Upper lobe of left lung (tissue), 6 donors: ENCODE measurements at regions not wholly inside any gene's neighbourhood (a gene's known extent, or its start where the extent isn't known, plus 50 kb on each side); places are given as distances from the start of the nearest gene placed in this dataset.

Experiments
- ATAC-seq, 2 donors: fragments of 200-7000 bp; cut with Tn5 transposase; one replicate each; pipeline ENCODE4 v1.9.1; 2022; ENCODE audit warnings: mild to moderate bottlenecking in 2 of 2, moderate library complexity in 2 of 2; ENCODE audit not compliant: low FRiP score in 2 of 2
- DNase-seq, 2 donors: peaks; one replicate each; pipeline ENCODE4 v3.0.0-alpha.2; 2019 to 2020
- H3K27ac ChIP-seq, 4 donors: fragments of 200-600 bp; sonication (generic); one replicate each; pipeline ENCODE4 v1.5.1; 2016 to 2019
- H3K27me3 ChIP-seq, 4 donors: fragments of 200-600 bp; sonication (generic); one replicate each; pipeline ENCODE4 v1.5.1; 2017 to 2019
- H3K36me3 ChIP-seq, 4 donors: fragments of 200-600 bp; sonication (generic); one replicate each; pipeline ENCODE4 v1.5.1; 2016 to 2019
- H3K4me1 ChIP-seq, 4 donors: fragments of 200-600 bp; sonication (generic); one replicate each; pipeline ENCODE4 v1.5.1; 2018 to 2019
- H3K4me3 ChIP-seq, 4 donors: fragments of 200-600 bp; sonication (generic); one replicate each; pipeline ENCODE4 v1.5.1; 2017 to 2019; ENCODE audit warnings: mild to moderate bottlenecking in 2 of 4, moderate library complexity in 1 of 4
- H3K9me3 ChIP-seq, 4 donors: fragments of 200-600 bp; sonication (generic); one replicate each; pipeline ENCODE4 v1.5.1; 2018 to 2019
- CTCF ChIP-seq, 6 experiments: fragments of 450-650 bp in 4 of 6; fragments of 200-600 bp in 2 of 6; sonication (generic) in 2 of 6; IDR thresholded peaks; one replicate each; pipeline ENCODE4 v1.5.1; 2016 to 2019; ENCODE audit warnings: antibody characterized with exemption in 6 of 6
- EP300 ChIP-seq, 4 donors: sonication (generic); formaldehyde crosslinking; IDR thresholded peaks; one replicate each; pipeline ENCODE4 v1.5.1; 2017; ENCODE audit warnings: antibody characterized with exemption in 4 of 4, control low read depth in 2 of 4
- POLR2A ChIP-seq, 4 donors: fragments of 450-650 bp; IDR thresholded peaks; one replicate each; pipeline ENCODE4 v1.5.1; 2016 to 2017; ENCODE audit warnings: antibody characterized with exemption in 4 of 4, mild to moderate bottlenecking in 2 of 4
- POLR2AphosphoS5 ChIP-seq, 2 donors: sonication (generic); formaldehyde crosslinking; IDR thresholded peaks; one replicate each; pipeline ENCODE4 v1.5.1; 2017; ENCODE audit warnings: antibody characterized with exemption in 2 of 2
- WGBS, 2 donors: methylation state at CpG; one replicate each; pipeline ENCODE4 v1.1.5; 2017 to 2018; 5-methylcytosine and 5-hydroxymethylcytosine counted together
- donor health status: DM: no; HTN: no; CAD: no; lungs with moderate emphysema.
- donor health status: DM: no; HTN: yes; CAD: no; lungs with severe emphysema.

GRCh38 chr1:98391175-98391574, 270.3 kb upstream of the SNX7 start:
- H3K4me1 ChIP-seq, result peaks cover 0 to 10% (median 2%) of the 10 kb centered on the region in 4 donors
- H3K36me3 ChIP-seq, result no peaks in the 10 kb centered on the region
- no peak overlapping the region for H3K27ac ChIP-seq
- H3K27me3 ChIP-seq, result no peaks in the 10 kb centered on the region
- H3K4me3 ChIP-seq, result no peak overlapping the region
- no peaks in the 10 kb centered on the region for H3K9me3 ChIP-seq
- TF ChIP-seq POLR2AphosphoS5 (IDR thresholded peaks at IDR 0.05) (no peak), POLR2A (IDR thresholded peaks at IDR 0.05) (no peak), CTCF (IDR thresholded peaks at IDR 0.05) (no peak), EP300 (IDR thresholded peaks at IDR 0.05) (no peak)
- ATAC-seq (no peak), DNase-seq (no peak)
- WGBS, 2 donors, result 71 to 89% methylated on average over 1 of the region's 1 CpG

GRCh38 chr1:98389809-98390208, 271.7 kb upstream of the SNX7 start:
- H3K4me1 ChIP-seq, result peaks cover 0 to 10% (median 2%) of the 10 kb centered on the region in 4 donors
- H3K36me3 ChIP-seq, result no peaks in the 10 kb centered on the region
- peak in 1 of 2 donors; percentile 62 for ATAC-seq
- no peak for TF ChIP-seq POLR2AphosphoS5 (IDR thresholded peaks at IDR 0.05)
- no peak for TF ChIP-seq CTCF (IDR thresholded peaks at IDR 0.05)
- TF ChIP-seq EP300 (IDR thresholded peaks at IDR 0.05), result no peak
- H3K27ac ChIP-seq, result no peak overlapping the region
- H3K9me3 ChIP-seq, result no peaks in the 10 kb centered on the region
- no peak overlapping the region for H3K4me3 ChIP-seq
- DNase-seq, result no peak
- no peaks in the 10 kb centered on the region for H3K27me3 ChIP-seq

GRCh38 chr1:98388441-98388840, 273.1 kb upstream of the SNX7 start:
- H3K9me3 ChIP-seq, result no peaks in the 10 kb centered on the region
- no peaks in the 10 kb centered on the region for H3K36me3 ChIP-seq
- peak overlapping the region in 1 of 4 donors; percentile 7 for H3K27ac ChIP-seq
- H3K27me3 ChIP-seq, result no peaks in the 10 kb centered on the region
- 28 to 42% methylated on average over 4 of the region's 4 CpGs for WGBS, 2 donors
- TF ChIP-seq POLR2AphosphoS5 (IDR thresholded peaks at IDR 0.05) (no peak), EP300 (IDR thresholded peaks at IDR 0.05) (no peak), POLR2A (IDR thresholded peaks at IDR 0.05) (no peak), CTCF (IDR thresholded peaks at IDR 0.05) (no peak)
- ATAC-seq, result peak in 1 of 2 donors; percentile 75
- H3K4me1 ChIP-seq, result peaks cover 0 to 10% (median 2%) of the 10 kb centered on the region in 4 donors
- DNase-seq, result no peak
- no peak overlapping the region for H3K4me3 ChIP-seq

- 79 to 89% methylated on average over 4 of the region's 4 CpGs for WGBS, 2 donors
- H3K4me1 ChIP-seq, result peaks cover 0 to 10% (median 2%) of the 10 kb centered on the region in 4 donors
- ATAC-seq (no peak), DNase-seq (no peak)
- TF ChIP-seq EP300 (IDR thresholded peaks at IDR 0.05) (no peak), POLR2AphosphoS5 (IDR thresholded peaks at IDR 0.05) (no peak), POLR2A (IDR thresholded peaks at IDR 0.05) (no peak), CTCF (IDR thresholded peaks at IDR 0.05) (no peak)
- no peak overlapping the region for H3K4me3 ChIP-seq
- H3K36me3 ChIP-seq, result no peaks in the 10 kb centered on the region
- no peaks in the 10 kb centered on the region for H3K9me3 ChIP-seq
- H3K27me3 ChIP-seq, result no peaks in the 10 kb centered on the region
- H3K27ac ChIP-seq, result no peak overlapping the region
These were observed 273.8 kb upstream of the SNX7 start for GRCh38 chr1:98387701-98388100.

GRCh38 chr1:98386675-98387440, 274.7 kb upstream of the SNX7 start:
- Histone ChIP-seq H3K4me1 (peaks cover 0 to 10% (median 2%) of the 10 kb centered on the region in 4 donors), H3K36me3 (no peaks in the 10 kb centered on the region), H3K9me3 (no peaks in the 10 kb centered on the region), H3K4me3 (no peak overlapping the region), H3K27ac (no peak overlapping the region), H3K27me3 (no peaks in the 10 kb centered on the region)
- TF ChIP-seq CTCF (IDR thresholded peaks at IDR 0.05), result no peak
- no peak for TF ChIP-seq POLR2A (IDR thresholded peaks at IDR 0.05)
- no peak for TF ChIP-seq EP300 (IDR thresholded peaks at IDR 0.05)
- no peak for TF ChIP-seq POLR2AphosphoS5 (IDR thresholded peaks at IDR 0.05)
- no peak for DNase-seq
- 99% methylated on average over 4 of the region's 4 CpGs for WGBS, 2 donors
- ATAC-seq, result no peak
